HT-29 (cell line): ENCODE measurements at regions not wholly inside any gene's neighbourhood (a gene's known extent, or its start where the extent isn't known, plus 50 kb on each side); places are given as distances from the start of the nearest gene placed in this dataset.
"Not testable (repeated sequence)": the region's sequence is repeated elsewhere in the genome, so short reads cannot be mapped to it uniquely, and the experiment has no call there.

Source experiments
- DNase-seq: peaks from one replicate; pipeline ENCODE4 v3.0.0-alpha.2; 2015; ENCODE audit warnings: low spot score

DNA sequence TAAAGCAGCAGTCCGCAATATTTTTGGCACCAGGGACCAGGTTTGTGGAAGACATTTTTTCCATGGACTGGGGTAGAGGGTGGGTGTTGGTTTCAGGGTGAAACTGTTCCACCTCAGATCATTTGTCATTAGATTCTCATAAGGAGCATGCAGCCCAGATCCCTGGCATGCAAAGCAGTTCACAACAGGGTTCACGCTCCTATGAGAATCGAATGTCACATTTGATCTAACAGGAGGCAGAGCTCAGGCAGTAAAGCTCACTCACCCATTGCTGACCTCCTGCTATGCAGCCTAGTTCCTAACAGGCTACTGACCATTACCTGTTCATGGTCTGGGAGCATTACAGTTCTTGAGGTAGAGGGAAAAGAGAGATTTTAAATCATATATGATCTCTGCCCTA, 241.5 kb upstream of the COX7C start:
- DNase-seq = no peak

DNA sequence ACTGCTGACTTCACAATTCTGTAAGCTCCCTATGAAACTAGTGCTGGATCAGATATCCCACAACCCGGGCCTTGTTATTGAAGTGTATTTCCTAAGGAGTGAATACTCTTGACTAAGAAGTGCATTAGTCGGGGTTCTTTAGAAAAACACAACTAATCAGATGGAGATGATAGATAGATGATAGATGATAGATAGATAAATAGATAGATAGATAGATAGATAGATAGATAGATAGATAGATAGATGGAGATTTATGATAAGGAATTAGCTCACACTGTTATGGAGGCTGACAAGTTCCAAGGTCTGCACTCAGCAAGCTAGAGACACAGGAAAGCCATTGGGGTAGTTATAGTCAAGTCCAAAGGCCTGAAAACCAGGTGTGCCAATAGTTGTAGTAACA, 214.6 kb upstream of the COX7C start:
- no peak for DNase-seq

DNA sequence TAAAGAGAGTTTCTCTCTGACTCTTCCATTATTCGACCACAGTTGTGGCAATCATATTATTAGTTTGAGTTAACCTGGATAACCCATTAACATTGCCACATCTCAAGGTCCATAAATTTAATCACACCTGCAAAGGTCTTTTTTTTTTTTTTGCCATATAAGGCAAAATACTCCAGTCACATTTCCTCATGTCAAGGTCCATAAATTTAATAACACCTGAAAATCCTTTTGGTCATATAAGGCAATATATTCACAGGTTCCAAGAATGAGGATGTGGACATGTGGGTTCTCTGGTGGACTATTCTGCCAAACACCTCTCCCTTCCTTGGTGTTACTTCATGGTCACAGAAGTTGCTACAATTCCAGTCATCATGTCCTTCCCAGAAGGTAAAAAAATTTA, 213.5 kb upstream of the COX7C start:
- no peak for DNase-seq

DNA sequence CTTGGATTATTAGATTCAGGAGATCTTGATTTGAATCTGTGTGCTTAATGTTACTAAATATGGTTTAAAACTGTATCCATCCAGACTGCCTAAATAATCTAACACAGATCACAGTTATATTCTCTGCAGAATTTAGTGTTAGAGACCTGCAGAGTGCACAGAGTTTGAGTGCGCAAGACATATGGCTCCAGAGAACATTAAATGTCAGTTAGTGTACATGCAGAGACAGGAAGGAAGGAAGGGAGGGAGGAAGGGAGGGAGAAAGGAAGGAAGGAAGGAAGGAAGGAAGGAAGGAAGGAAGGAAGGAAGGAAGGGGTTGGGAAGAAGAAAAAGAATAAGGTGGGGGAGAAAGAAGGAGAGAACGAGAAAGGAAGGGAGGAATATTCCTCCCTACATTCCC, 210.0 kb upstream of the COX7C start:
- DNase-seq = no peak

DNA sequence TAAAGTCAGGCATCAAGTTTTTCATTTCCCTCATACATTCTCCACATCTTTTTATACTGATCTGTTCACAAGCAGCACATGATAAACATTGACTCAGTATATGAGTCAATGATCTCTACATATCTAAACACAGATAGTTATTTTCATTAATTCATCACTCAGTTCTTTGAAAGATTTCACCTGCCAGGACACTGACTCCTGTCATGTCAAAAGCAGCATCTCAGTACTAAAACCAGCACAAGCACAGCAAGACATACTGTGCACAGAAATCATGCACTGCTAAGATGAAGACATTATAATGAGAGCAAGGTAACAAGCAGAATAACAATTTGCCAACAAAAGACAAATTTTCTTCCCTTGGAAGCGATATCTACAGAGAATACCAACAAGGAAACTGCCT, 206.1 kb upstream of the COX7C start:
- DNase-seq = no peak

DNA sequence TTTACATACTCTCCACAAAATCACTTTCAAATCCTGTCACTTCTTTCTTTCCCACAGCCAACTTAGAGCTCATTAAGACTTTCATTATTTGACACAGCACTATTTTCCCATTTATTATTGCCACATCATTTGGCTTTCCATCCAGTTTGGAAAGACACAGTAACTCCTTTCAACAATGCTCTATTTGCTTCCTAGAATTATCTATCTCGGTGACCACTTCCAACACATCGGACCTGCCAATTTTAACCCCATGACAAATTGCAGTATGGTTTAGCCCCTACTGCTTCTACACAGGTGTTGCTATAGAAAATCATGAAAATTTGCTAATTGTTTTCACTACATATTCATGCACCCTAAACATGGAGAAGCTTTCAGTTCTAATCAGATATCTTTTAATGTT, 190.6 kb upstream of the COX7C start:
- DNase-seq = no peak

DNA sequence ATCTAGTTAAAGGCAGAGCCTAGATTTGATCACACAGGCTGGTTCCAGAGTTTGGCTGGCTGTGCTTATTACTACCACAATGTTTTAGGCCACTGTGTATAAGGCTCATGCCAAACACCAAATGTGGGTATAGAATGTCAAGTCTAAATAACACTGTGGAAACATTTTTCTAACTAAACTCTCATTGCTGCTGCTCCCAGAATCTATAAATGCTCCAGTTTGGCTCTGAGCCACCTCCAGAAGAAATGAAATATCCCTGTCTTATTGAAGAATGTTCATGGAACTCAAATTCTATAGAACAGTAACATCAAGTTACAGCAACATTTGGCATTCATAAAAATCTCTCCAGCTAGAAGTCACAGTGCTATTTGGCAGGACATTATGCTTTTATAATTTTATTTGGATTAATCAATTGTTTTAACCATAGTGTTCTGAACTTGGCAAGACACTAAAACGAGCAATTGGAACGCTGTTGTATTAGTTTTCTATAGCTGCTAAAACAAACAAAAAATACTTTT, 178.1 kb upstream of the COX7C start:
- no peak for DNase-seq

DNA sequence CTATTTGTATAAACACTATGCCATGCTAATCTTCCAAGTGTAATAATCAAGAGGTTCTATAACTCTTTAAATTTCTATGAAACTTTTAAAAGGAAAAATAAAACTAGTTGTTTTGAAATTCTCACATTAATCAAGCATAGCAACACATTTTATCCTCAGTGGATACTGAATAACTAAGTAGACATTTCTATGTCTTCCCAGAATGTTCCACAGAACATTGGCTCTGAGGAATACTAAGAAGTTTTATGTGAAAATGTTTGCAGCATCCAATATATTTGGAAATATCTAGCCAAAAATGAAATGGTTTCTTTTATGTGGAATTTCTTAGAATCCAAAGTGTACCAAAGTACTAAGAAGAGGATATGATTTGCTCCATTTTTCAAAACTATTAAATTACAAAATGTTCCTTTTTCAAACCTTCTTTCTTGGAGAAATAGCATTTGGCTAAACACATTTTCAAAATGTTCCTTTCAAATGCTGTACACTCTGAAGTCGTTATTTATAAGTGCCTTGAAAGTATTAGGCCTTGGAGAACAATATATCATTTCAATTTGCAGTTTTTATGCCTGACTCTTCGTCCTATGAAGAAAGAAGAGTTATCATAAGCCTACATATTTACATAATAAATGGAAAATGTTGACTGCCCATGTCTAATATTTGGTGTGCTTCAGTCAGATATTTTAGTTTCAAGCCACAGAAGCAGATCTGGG, 175.6 kb upstream of the COX7C start:
- DNase-seq = no peak

DNA sequence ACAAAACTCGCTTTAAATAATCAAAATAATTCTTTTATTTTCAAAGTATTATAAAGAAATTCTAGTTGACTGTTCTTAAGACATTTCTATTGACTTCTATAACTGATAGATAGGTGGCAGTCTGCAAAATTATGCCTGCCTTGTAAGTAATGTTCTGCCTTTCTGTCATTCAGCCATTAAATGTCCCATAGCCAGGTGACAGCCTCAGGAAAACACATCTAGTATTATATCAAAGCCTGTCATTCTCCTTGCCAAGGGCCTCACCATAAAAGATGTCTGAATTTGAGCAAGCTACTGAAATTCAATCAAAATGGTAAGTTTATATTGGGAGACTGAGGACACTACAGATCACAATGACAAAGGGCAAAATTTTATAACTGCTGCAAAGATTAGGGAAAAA, 170.4 kb upstream of the COX7C start:
- DNase-seq = no peak

DNA sequence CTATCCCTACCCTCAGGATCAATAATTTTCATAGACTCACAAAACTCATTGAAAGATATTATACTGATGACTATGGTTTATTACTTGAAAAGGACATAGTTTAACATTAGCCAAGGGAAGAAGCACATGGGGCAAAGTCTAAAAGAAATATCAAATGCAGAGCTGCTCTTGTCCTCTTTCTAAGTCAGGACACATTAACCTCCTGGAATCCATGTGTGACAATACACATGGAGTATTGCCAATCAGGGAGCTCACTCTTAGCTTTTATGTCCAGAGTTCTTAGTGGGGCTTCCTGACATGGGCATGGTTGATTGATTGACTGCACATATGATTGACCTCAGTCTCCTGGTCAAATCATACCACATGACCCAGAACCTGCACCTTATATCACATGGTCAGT, 165.5 kb upstream of the COX7C start:
- no peak for DNase-seq

DNA sequence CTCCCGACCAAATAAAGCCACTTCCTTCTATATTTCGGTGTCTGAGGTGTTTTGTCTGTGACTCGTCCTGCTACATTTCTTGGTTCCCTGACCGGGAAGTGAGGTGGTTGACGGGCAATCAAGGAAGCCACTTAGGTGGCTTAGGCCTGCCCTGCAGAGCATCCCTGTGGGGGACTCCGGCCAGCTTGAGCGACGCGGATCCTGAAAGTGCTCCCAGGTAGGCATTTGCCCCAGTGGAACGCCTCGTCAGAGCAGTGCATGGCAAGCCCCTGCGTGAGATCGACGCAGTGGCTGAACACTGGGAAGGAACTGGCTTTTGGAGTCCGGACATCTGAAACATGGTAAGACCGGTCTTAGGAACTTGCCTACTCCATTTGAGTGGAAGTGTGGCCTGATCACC, 157.2 kb upstream of the COX7C start:
- no peak for DNase-seq

DNA sequence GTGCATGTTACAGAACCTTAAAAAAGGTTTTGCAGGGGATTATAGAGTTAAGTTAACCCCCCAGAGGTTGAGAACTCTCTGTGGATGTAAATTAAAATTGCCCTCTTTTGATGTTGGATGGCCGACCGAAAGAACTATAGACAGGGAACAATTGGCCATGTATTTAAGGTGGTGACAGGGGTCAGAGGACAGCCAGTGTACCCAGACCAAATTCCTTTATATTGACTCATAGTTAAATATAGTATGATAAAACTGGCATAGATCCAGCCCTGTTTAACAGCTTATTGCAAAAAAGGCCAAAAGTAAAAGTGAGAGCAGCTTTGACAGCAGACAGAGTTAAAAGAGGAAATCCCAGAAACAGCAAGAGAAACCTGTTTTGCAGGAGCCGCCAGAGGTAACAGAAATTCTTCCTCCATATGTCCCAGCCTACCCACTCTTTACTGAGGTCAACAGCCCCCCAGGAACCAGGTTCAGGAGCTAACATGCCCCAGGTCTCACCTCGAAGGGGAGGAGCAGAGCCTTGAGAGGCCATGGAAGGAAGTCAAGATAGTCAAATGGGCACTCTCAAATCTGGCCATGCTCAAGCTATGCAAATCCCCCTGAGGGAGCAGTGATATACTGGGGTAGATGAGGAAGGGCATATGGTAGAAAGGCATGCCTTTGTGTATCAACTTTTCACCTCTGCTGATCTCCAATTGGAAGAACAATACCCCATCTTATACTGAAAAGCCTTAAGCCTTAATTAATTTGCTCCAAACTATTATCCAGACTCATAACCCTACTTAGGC, 156.4 kb upstream of the COX7C start:
- peak; percentile 80 for DNase-seq

DNA sequence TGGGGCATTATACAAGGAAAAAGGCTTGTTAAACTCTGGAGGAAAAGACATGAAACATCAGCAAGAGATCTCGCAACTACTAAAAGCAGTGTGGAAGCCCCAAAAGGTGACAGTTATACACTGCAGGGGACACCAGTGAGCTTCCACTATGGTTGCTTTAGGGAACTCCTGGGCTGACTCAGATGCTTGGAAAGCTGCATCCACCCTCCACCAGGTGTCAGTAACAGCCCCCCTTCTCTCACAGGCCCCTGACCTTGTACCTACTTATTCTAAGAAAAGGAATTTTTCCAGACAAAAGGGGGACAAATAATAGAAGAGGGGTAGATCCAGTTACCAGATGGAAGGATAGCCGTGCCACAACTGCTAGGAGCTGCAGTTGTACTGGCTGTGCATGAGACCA, 154.4 kb upstream of the COX7C start:
- DNase-seq = no peak

DNA sequence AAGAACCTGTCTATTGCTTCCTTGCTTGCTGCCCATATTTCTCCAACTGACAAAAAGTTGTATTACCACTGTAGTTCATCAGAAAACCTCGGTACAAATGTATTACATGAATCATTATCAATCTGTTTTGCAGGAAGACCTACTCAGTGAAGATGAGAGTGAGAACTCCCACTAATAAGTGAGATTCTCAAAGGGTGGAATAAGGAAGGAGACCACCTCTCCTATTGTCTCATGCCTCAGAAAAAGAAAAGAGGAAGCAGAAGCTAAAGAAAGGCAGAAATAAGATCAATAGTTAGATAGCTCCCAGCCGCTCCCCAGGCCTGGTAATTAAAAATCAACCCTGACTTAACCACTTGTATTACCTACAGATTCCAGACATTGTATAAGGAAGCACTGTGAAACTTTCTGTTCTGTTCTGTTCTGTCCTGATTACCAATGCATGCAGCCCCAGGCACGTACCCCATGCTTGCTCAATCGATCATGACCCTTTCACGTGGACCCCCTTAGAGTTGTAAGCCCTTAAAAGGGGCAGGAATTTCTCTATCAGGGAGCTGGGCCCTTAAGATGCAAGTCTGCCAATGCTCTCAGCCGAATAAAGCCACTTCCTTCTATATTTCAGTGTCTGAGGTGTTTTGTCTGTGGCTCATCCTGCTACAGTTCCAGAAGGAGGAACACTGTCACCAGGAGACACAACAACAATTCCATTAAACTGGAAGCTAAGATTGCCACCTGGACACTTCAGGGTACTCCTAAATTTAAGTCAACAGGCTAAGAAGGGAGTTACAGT, 152.5 kb upstream of the COX7C start:
- peak; percentile 20 for DNase-seq

DNA sequence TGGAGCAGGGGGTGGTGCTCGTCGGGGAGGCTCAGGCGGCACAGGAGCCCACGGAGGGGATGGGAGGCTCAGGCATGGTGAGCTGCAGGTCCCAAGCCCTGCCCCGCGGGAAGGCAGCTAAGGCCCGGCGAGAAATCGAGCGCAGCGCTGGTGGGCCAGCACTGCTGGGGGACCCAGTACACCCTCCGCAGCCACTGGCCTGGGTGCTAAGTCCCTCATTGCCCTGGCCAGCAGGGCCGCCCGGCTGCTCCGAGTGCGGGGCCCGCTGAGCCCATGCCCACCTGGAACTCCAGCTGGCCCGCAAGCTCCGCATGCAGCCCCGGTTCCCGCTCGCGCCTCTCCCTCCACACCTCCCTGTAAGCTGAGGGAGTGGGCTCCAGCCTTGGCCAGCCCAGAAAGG, 151.0 kb upstream of the COX7C start:
- DNase-seq = not testable (repeated sequence)

DNA sequence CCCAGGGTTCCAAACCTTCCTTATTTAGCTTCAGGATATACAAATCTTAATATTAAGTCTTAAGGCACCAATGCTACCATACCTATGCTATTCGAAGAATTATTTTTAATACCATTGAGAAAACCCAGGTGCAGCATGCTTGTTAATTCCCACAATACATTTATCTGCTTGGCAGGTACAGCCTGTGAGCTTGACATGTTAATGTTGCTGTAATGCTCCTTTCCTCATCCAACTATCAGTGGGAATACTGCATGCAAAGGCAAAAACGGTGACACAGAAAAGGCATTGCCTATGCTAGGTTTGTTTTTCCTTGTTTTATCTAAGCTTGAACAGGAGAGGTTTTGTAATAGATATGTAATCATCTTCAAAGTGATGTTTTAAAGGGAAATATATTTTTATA, 135.7 kb upstream of the COX7C start:
- DNase-seq = no peak

DNA sequence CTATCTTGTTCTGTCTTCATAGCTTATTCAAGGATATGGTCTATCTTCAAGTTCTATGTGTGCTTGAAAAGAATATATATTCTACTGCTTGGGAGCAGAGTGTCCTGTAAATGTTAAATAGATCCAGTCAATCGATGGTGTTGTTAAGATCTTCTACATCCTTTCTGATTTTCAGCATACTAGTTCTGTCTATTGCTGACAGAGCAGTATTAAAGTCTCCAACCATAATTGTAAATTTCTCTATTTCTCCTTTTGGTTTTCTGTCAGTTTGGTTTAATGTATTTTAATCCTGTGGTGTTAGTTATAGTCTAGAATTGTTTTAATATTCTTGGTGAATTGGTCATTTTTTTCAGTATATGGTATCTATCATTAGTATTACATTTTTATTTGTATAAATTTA, 124.0 kb upstream of the COX7C start:
- DNase-seq = no peak

DNA sequence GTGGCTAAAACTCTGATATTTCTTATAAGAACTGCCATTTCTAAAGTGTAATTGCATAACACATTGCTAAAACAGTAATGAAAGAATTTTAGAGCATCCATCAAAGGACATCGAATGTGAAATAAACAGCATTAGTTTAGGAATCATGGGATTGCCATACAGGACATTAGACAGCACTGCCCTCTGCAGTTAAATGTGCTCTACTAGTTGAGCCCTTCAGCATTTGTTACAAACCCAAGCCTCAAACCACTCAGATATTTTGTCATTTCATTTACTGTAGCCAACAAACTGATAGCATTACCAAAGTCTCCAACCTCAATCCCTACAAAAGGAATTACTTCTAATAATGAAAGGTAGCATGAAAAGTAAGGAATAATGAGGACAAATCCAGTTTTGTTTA, 116.8 kb upstream of the COX7C start:
- peak; percentile 54 for DNase-seq

DNA sequence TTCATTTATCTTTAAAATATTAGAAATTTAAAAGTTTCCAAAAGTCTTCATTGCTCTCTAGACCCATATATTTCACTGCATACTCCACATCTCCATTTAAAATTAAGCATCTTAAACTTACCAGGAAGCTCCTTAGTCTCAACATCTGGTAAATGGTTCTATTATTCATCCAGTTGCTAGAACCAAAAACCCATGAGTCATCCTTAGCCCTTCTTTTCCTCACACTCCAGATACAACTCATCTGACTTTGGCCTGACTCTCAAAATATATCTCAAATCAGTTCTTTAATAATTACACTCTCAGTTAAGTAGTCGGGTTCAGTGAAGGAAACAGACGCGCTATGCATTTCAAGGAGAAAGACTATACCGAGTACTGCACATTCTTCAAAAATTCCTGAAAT, 110.2 kb upstream of the COX7C start:
- no peak for DNase-seq

DNA sequence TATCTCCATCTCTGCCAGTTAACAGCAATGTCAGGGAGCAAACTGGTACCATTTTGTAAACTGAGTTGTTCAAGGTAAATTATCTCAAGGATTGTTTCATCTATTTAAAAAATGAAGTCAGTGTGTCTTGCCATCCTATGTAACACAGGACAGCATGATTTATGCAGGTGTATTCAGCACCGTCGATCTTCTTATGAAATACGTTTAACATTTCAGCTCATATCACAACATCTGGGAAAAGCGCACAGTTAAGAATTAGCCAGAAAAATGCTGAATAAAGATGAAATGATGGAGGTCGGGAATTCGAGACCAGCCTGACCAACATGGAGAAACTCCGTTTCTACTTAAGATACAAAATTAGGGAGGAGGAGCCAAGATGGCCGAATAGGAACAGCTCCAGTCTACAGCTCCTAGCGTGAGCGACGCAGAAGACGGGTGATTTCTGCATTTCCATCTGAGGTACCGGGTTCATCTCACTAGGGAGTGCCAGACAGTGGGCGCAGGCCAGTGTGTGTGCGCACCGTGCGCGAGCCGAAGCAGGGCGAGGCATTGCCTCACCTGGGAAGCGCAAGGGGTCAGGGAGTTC, 107.3 kb upstream of the COX7C start:
- not testable (repeated sequence) for DNase-seq

DNA sequence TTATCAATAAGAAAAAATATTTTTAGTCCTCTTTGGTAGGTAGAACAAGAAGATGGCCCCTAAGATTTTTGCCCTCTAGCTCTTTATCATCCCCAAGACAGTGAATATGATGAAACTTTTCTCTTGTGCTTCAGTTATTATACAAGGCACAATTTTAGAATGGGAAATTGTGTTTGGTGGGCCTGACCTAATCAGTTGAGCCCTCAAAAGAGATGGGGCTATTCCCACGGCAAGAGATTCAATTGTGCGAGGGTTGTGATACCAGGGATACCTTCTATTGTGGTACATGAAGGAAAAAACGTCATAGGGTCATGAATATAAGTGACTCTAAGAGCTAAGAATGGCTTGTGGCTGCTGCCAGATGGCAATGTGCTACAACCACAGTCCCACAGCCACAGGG, 94.0 kb upstream of the COX7C start:
- no peak for DNase-seq

DNA sequence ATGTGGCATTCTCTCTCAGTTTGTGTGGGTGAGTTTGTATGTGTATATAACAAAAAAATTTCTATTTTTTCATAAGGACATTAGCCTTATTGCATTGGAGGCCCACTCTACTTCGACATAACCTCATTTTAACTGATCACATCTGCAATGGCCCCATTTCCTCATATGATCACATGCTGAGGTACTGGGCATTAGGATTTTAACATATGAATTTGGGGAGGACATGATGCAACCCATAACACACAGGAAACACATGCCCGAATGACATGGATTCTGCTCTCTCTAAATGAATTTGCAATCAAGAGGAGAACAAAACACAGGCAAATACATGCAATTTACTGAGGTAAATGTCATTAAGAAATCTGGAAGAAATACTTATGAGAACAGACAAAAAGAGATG, 92.1 kb upstream of the COX7C start:
- DNase-seq = no peak
